ENCODE measurements at regions not wholly inside any gene's neighbourhood (a gene's known extent, or its start where the extent isn't known, plus 50 kb on each side); places are given as distances from the start of the nearest gene placed in this dataset.

DNA sequence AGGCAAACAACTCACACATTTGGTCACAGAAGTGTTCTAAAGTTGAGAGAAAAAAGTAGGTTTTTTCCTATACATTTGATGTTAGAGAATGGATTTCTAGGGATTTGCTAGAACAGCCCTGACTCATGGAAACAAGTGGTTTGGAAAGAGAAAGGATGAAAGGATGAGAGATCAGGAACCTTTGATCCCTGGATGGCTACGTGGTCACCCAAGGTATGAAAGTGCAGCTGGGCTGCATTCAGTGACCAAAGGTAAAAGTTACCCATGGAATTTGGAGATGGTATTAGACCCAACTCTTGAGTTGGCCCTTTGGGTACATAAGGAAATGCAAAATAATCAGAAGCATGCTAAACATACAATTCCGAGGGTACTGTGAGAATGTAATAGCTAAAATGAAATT, 61.3 kb upstream of the SPIN1 start:
- DNase-seq, result no peak

DNA sequence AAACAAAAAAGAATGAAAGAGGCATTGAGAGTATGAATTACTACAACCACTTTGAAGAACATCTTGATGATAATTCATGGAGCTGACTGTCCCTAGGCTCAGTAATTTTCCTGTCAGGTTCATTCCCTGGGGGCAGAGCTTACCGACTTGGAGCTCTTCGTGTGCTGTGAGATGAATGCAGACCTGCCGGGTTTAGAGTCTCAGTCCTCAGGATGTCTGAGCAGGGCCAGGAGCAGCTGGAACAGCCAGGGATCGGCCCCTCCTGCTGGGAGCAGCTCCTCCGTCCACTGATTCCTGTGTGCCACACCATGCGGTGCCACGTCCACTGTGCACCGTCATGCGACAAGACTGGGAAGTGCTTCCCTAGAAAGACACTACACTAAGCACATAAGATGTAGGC, 62.2 kb upstream of the SPIN1 start:
- no peak for DNase-seq

DNA sequence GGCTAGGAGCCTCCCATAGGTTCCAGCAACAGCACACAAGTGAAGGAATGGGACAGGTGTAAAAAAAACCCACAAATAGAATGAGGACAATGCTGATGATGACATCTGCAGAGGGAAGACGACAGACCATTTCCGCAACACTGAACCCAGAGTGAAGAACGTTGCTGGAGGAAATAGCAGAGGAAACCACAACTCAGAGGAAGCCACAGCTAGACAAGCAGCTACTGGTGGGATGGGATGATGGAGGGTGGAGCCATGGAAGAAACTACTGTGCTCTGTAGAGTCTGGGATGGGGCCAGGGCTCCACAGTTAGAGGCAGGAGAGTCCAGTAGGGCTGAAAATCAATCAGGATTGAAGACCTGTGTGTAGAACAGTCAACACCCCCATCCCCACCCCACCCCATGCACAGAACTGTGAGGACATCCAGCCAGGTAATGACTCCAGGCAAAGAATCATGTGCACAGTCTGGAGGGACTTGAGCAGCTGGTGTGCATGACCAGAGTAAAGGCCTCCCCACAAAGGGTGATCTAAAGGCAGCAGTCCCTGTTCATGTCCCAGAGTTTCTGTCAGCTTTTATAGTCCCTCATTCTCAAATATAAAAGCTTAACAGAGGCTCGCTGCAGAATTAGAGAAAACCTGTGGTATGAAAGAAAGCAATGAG, 65.2 kb upstream of the SPIN1 start:
- no peak for DNase-seq

DNA sequence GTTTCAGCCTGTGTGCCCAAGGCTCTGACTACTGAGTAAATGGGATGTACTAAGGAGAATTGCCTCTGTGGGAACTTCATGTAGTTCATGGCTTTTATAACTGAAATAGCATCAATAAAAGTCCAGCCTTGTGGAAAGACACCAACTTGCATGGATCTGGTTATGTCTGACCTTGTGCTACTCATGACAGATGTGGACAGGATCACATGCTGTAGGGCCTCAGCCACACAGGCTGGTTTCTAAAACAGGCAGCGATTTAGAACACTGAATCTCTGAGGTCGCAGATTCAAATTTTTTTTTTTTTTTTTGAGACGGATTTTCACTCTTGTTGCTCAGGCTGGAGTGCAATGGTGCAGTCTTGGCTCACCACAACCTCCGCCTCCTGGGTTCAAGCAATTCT, 66.5 kb upstream of the SPIN1 start:
- DNase-seq, result no peak

DNA sequence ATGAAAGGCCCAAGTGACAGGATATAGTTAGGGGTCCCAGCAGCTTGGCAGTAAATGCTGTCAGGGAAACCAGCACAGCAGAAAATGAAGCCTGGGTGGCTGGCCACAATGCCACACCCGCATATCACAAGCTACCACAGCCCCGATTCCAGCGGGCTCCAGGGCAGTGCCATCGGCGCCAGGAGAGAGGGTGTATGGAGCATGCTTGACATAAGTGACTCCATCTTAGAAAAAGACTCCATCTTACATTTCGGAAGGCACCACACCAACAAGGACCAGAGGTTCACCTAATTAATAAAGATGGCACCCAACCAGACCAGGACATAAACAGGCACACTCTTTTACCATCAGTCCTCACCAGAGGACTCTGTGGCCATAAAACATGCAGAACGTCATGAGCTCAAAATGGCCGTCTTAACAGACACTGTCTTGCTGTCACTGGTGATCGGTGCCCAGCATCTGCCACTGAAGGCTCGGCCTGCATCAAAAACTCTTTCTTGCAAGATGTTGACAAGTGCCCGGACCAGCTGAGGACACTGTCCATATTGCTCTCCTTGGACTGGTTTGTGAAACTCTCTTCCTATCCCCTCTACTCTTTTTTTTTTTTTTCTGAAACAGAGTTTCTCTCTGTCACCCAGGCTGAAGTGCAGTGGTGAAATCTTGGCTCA, 67.4 kb upstream of the SPIN1 start:
- DNase-seq, result no peak

DNA sequence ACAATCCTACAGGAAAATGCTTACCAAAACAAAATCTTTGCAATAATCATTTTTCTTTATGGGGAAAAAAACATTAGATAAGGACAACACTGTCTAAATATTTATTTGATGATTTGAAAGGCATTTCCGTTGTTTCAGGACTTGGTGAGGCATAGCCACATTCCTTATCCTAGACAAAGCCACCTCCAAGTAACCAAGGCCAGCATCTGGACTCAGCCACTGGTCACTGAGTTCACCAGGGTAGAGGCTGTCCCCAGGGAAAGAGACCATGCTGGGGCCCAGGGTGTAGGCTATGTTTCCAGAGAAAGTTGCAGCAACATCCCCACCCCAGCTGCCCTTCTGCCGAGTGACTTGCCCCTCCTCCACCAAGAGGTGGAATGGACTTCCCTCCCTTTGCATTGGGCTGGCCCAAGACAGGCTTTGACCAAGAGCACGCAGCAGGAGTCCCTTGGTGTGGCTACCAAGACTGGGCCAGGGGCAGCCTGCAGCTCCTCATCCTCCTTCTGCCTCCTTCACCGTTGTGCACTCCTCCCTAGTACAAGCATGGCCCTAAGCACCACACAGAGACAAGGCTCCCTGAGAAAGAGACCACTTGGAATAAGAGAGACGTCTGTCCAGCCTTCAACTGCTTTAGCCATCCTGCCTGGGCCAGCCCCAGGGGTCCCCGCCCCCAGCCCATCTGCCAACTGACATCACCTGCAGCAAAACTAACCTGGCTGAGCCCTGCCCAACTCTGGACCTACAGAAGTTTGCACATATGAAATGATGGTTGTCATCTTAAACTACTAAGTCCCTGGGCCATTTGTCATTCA, 68.1 kb upstream of the SPIN1 start:
- DNase-seq, result no peak

DNA sequence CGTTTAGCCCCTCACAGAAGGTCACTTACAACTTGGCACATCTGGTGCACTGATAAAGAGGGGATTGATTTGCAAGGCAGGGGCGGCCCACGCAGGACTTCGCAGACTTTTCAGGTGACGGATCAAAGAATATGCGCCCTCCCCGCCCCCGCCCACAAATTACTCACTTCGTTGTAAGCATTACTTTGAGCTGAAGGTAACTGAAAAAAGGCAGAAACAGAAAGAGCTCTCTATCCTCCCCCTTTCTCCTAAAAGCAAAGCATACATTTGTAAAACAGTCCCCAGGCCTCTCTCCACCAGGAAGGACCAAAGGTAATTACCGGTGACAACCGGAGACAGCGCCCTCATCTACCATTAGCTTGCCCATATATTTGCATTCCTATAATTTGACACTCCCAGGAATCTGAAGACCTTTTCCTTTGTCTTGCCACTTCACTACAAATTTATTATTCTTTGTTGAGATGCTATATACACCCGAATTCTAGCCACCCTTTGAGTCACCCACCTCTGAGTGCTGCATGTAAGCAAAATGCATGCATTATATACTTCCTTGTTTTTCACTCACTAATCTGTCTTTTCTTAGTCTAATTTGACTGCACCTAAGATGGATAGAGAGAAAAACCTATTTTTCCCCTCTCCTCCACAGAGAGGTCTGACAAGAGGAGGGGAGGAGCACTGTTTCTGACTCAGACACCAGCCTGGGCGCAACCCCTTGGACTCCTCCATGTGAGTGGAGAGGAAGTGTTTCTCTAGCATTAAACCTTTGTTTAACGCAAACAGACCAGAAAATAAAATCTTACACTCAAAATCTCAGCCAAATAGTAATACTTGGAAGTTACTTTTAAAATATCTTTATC, 74.7 kb upstream of the SPIN1 start:
- no peak for DNase-seq

DNA sequence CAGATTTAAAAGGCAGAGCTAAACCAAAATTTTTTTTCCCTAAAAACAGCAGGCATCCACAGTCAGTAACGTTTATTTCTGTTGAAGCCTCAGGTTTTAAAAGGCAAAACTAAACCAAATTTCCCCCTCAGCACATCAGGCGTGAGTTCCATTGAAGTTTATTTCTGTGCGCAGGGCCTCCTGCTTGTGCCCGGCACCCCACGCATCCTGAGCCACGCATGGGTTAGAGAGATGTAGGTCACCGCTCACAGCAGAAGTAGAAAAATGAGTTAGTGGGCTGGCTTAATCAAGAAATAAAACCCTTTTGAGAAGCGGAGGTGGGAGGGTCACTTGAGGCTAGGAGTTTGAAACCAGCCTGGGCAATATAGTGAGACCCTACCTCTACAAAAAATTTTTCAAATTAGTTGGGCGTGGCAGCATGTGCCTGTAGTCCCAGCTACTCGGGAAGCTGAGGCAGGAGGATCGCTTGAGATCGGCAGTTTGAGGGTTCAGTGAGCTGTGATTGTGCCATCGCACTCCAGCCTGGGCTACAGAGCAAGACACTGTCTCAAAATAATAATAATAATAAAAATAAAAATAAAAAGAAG, 75.6 kb upstream of the SPIN1 start:
- DNase-seq, result no peak

DNA sequence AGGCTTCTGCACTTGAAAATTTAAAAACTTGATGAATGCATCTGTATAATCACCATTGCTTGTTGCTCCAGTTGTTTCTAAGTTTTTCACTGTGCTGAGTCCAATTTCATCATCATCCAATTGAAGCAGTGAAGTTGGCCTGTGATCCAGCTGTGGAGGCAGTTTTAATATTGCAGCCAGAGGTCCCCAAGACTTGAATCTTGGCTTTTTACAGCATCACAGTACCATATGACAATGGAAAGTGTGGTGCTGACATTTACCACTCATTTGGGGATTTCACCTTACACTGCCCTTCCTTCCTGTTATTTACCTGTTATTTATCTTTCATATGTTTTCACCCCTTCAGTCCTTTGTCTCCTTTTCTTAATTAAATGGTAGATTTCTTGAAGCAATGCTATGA, 76.2 kb upstream of the SPIN1 start:
- peak in 1 of 3 donors; percentile 38 for DNase-seq

DNA sequence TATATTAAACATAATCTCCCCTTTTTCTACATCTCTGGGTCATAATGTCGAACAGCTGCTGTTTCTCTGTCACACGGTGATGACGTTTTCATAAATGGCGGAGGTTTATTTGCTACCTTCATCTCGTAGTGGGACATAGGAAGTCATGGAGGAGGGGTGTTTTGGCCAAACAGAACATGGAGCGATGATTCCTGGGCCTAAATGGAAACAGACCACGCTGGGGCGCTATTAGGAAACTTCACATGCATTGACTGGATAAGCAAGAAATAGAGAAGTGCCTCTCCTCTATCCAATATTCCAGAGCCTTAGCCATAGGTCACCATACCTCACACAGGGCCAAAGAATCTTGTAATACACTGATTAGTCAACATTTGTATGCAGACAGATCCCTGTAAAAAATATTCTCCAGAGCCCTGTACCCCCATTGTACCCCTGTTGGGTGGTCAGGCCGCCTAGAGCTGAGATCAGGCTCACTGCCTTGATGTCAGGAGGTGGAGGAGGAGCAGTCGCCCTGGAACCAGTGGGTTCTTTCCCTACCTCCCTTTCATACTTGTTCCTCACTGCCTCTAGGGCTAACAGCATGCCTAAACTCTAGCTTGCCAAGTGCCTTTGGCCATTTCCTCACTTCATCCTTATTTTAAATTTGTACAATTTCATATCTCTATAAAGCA, 77.8 kb upstream of the SPIN1 start:
- DNase-seq, result no peak

DNA sequence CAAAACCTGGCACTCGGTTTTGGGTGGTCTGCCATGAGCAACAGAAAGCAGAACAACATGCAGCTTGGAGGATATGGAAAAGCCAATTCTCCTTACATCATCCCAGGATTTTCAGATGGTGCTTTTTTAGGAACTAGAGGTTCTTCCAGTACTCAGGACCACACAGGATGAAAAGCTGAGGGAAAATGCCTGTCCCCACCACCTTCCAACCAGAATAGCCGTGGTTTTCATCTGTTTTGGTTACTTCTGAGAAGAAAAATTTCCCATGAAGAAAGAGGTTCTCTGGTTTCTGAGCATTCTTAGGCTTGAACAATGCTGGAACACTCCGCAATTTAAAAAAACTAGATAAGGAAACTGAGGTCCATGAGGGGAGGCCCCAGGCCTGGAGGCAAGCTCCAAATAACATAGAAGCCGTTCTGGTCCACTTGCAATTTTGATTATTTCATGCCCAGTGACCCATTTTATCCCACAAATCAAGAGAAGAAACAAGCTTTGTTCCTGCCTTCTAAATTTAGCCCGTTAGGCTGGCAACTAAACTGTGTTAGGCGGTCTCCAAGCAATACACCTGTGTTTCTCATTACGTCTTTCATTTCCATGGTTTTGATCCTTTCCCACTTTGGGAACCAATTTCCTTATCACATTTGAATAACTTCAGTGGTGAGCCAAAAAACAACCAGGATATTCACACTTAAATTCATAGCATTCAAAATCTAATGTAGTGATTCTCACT, 79.2 kb upstream of the SPIN1 start:
- DNase-seq, result peak in 1 of 3 donors; percentile 42

DNA sequence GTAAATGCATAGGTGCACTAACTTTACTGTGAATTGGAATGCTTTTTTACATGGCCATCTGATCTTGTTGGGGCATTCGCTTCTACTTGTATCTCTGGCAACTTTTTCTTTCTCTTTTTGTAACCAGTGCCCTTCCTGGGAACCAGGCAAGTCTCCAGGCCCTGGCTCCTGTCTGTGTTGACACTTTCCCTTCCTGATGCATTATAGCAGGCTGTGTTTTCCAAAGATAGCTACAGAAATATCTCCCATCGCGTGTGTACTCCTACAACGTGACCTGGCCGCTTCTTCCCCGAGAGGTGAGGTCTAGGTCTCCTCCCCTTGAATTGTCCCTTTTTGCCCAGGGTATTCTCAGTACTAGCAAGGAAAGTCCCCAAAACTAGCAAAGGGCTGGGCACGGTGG, 81.1 kb upstream of the SPIN1 start:
- DNase-seq, result no peak

DNA sequence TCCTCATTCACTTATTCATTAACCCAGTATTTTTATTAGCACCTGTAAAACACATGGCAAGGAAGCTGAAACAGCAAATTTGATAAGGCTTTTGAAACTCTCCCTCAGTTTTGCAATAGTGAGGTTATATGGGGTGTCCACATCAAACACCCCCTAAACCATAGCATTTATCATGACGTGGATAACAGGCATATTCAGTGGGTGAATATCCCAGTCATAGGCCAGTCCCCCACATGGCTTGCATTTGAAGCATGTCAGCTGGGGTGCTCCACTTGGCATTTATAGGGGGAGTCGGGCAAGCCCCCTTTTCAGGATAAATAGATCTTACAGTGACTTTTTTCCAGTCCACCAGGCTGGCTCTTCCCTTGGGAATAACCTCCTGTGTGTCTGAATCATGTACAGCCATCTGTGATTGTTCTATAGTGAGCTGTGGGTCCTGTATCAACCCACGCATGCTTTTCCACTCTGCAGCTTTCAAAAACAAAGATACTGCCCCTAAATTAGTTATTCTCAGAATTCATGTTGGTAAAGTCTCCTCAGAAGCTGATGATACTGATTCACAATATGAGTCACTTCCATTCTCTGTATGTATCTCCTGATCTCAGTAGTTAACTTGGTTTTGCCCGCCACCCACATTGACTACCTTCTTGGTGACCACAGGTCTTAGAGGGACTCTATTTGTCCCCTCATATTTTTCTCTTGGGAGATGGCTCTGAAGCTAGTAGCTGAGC, 84.4 kb upstream of the SPIN1 start:
- no peak for DNase-seq

DNA sequence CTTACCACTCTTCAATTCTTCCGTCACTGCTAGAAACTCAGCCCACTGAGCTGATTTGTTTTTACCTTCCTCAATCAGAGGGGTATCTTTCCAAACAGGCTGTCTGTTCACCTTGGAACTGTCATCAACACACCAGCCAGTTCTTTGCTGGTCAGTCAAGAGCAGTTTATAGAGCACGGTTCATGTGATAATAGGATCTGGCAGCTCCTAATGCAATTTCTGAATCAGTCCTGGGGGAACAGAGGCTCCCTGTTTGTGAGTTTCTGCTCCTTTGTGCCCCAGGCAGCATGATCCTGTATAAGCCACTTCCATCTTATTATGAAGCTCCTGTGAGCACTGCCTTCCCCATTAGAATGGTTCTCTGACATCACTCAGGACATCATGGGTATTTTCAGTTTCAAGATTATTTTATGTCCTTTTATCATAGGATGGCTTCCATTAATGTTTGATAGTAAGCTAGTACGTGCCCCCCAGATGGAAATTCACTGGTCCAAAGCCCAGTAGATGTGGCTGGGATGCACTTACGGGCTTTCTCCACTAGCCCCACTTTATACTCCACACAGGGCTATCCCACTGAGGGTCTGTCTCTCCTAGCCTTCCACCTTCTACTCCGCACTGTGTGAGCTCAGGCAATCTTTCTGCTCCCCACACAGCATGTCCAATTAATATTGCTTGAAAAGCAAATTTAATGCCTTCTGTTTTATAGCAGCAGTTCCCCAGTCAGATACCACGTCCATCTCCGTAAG, 85.5 kb upstream of the SPIN1 start:
- DNase-seq, result no peak

DNA sequence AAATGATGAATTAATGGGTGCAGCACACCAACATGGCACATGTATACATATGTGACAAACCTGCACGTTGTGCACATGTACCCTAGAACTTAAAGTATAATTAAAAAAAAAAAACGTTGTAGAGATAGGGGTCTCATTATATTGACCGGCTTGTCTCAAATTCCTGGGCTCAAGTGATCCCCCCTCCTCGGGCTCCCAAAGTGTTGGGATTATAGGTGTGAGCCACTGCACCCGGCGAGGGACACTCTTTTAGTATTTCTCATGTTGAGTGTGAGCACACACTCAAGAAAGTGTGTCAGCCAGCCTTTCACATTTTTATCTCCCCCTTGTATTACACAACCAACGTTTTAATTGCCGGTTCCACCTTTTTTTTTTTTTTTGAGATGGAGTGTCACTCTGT, 87.7 kb upstream of the SPIN1 start:
- no peak for DNase-seq

DNA sequence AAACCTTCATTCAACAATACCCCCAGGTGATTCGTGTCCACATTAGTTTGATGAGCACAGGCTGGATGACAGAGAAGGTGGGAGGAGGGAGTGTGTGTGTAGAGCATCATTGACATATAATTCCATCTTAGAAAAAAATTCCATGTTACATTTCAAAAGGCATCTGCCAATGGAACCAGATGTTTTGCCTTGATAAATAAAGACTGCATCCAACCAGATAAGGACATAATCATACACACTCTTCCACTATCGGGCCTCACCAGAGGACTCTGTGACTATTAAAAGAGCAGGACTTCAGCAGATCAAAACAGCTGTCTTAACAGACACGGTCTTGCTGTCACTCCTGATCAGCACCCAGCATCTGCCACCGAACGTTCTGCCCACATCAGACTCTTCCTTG, 96.4 kb upstream of the SPIN1 start:
- DNase-seq, result no peak

DNA sequence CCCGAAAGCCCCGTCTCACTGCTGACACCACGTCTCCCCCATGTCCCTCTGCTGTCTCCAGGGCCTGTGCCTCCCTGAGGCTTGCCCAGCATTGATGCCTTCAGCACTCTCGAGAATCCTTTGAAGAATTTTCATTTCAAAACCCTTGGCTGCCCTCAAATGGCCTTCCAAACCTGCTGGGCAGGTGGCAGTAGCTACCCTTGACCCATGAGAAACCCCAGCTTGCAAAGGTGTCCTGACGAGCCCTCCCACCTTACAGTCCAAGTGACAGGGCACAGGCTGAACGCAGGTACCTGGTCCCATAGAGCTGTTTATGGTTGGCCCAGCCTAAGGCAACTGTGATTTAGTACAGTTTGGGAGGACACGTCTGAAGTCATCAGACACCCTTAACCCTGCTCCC, 97.2 kb upstream of the SPIN1 start:
- DNase-seq, result no peak

DNA sequence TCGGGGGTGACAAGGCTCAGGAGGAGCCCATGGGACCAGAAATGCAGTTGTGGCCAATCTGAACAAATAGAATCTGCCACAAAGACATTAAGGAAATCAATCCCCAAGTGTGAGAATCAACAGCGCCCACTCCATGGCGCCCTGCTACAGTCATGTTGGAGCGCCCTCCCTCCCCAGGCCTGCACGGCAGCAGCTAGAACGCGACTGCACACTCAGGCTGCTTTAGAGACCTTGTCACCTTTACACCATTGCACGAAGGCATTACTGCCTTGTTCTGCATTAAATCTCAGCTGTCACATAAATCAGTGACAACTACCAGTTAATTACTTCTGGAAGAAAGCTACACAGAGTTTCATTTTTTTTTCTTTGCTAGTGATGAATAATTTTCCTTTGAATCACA, 98.7 kb upstream of the SPIN1 start:
- no peak for DNase-seq

DNA sequence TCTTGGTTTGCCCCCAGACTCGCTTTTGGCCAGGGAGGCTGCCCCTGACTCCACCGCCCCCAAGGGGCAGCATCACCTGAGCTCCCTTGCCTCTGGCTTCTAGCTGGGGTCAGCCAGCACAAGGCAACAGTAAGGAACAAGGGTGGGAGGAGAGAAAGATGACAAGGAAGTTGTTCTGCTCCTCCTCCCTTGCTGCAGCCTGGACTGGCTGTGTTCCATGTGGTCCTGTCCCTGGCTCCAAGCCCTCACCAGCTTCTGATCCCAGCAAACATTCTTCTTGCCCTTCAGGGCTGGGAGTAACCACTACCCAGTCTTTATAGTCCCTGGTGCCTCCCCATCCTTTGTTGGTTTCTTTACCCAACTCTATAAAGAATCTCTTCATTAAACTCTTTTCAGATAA, 100.3 kb upstream of the SPIN1 start:
- DNase-seq, result no peak
